ENCODE measurements at regions not wholly inside any gene's neighbourhood (a gene's known extent, or its start where the extent isn't known, plus 50 kb on each side); places are given as distances from the start of the nearest gene placed in this dataset.

DNA sequence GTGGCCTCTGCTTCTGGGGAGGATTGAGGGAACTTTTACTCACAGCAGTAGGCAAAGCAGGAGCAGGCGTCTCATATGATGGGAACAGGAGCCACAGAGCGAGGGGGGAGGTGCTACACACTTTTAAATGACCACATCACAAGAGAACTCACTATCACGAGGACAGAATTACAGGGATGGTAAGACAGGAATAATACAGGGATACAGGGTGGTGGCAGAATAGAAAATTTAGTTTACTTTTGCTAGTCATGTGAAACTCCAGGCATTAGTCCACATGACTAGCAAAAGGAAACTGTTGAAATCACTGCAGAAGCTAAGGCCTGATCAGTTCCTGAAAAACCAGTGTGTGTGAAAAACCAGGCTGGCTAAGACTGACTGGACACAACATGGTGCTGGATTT is 382.4 kb downstream of the NNT start:
- no peak overlapping the region for H3K9ac ChIP-seq (ENCODE audit: low read length)
- TF ChIP-seq, protein P1, sequence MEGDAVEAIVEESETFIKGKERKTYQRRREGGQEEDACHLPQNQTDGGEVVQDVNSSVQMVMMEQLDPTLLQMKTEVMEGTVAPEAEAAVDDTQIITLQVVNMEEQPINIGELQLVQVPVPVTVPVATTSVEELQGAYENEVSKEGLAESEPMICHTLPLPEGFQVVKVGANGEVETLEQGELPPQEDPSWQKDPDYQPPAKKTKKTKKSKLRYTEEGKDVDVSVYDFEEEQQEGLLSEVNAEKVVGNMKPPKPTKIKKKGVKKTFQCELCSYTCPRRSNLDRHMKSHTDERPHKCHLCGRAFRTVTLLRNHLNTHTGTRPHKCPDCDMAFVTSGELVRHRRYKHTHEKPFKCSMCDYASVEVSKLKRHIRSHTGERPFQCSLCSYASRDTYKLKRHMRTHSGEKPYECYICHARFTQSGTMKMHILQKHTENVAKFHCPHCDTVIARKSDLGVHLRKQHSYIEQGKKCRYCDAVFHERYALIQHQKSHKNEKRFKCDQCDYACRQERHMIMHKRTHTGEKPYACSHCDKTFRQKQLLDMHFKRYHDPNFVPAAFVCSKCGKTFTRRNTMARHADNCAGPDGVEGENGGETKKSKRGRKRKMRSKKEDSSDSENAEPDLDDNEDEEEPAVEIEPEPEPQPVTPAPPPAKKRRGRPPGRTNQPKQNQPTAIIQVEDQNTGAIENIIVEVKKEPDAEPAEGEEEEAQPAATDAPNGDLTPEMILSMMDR (IDR thresholded peaks at IDR 0.05; ENCODE audit: poor library complexity, severe bottlenecking) = no peak
- TF ChIP-seq, protein P2, sequence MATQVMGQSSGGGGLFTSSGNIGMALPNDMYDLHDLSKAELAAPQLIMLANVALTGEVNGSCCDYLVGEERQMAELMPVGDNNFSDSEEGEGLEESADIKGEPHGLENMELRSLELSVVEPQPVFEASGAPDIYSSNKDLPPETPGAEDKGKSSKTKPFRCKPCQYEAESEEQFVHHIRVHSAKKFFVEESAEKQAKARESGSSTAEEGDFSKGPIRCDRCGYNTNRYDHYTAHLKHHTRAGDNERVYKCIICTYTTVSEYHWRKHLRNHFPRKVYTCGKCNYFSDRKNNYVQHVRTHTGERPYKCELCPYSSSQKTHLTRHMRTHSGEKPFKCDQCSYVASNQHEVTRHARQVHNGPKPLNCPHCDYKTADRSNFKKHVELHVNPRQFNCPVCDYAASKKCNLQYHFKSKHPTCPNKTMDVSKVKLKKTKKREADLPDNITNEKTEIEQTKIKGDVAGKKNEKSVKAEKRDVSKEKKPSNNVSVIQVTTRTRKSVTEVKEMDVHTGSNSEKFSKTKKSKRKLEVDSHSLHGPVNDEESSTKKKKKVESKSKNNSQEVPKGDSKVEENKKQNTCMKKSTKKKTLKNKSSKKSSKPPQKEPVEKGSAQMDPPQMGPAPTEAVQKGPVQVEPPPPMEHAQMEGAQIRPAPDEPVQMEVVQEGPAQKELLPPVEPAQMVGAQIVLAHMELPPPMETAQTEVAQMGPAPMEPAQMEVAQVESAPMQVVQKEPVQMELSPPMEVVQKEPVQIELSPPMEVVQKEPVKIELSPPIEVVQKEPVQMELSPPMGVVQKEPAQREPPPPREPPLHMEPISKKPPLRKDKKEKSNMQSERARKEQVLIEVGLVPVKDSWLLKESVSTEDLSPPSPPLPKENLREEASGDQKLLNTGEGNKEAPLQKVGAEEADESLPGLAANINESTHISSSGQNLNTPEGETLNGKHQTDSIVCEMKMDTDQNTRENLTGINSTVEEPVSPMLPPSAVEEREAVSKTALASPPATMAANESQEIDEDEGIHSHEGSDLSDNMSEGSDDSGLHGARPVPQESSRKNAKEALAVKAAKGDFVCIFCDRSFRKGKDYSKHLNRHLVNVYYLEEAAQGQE (IDR thresholded peaks at IDR 0.05; ENCODE audit: borderline replicate concordance) = no peak
- TF ChIP-seq POLR2AphosphoS5 (IDR thresholded peaks at IDR 0.05) (no peak), EZH2 (IDR thresholded peaks at IDR 0.05; ENCODE audit: borderline replicate concordance, insufficient read depth, low read length, poor library complexity, severe bottlenecking) (no peak), RAD21 (conservative IDR thresholded peaks at IDR 0.05) (no peak), MXI1 (conservative IDR thresholded peaks at IDR 0.05; ENCODE audit: poor library complexity, severe bottlenecking) (no peak), SMC3 (conservative IDR thresholded peaks at IDR 0.05; ENCODE audit: poor library complexity) (no peak), EP300 (conservative IDR thresholded peaks at IDR 0.05; ENCODE audit: poor library complexity, severe bottlenecking) (no peak), TAF1 (IDR thresholded peaks at IDR 0.05; ENCODE audit: low read depth) (no peak)
- H3K9me2 ChIP-seq (ENCODE audit: insufficient read depth, low read length) = no peaks in the 10 kb centered on the region
- no peaks in the 10 kb centered on the region for H3K27me3 ChIP-seq (ENCODE audit: insufficient read depth, low read depth, low read length)
- H3F3A ChIP-seq (ENCODE audit: insufficient read depth, low read length, poor library complexity, severe bottlenecking) = no peaks in the 10 kb centered on the region
- H3K9me3 ChIP-seq (ENCODE audit: low read length) = no peaks in the 10 kb centered on the region
- H4K20me1 ChIP-seq (ENCODE audit: insufficient read depth) = no peaks in the 10 kb centered on the region
- no peaks in the 10 kb centered on the region for H3K79me2 ChIP-seq (replicated peaks; ENCODE audit: insufficient read depth, low read length)
- no peak overlapping the region for H2AFZ ChIP-seq (ENCODE audit: low read depth, low read length)
- H3K36me3 ChIP-seq (ENCODE audit: insufficient read depth, low read length) = no peaks in the 10 kb centered on the region
- no peak overlapping the region for H3K27ac ChIP-seq (ENCODE audit: low read length)
- no peak overlapping the region for H3K4me2 ChIP-seq (ENCODE audit: low read length)
- H3K4me3 ChIP-seq (ENCODE audit: low read length) = no peak overlapping the region

DNA sequence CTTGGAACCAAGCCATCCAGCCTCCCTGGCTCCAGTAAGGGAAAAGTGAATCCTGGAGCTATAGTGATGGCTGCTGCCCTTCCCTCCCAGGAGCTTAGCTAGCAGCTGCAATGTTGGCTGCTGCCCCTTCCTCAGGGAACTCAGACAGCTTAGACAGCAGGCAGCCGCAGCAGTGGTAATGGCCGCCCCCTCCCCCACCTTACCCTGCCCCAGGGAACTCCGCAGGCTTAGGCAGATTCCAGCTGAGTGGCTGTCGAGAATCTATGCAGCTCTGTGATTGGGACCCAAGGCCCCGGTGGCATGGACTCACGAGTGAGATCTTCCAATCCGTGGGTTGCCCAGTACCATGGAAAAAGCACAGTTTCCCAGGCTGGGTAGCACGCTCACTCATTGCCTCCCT is 378.6 kb downstream of the NNT start:
- Histone ChIP-seq H3K27me3 (ENCODE audit: insufficient read depth, low read depth, low read length) (no peaks in the 10 kb centered on the region), H3K79me2 (replicated peaks; ENCODE audit: insufficient read depth, low read length) (no peaks in the 10 kb centered on the region), H2AFZ (ENCODE audit: low read depth, low read length) (no peak overlapping the region), H3K27ac (ENCODE audit: low read length) (no peak overlapping the region), H3K36me3 (ENCODE audit: insufficient read depth, low read length) (no peaks in the 10 kb centered on the region), H3K9me2 (ENCODE audit: insufficient read depth, low read length) (no peaks in the 10 kb centered on the region), H3K9me3 (ENCODE audit: low read length) (no peaks in the 10 kb centered on the region), H4K20me1 (ENCODE audit: insufficient read depth) (no peaks in the 10 kb centered on the region), H3F3A (ENCODE audit: insufficient read depth, low read length, poor library complexity, severe bottlenecking) (no peaks in the 10 kb centered on the region), H3K4me3 (ENCODE audit: low read length) (no peak overlapping the region), H3K4me2 (ENCODE audit: low read length) (no peak overlapping the region), H3K9ac (ENCODE audit: low read length) (no peak overlapping the region)
- TF ChIP-seq RAD21 (conservative IDR thresholded peaks at IDR 0.05) (no peak), SMC3 (conservative IDR thresholded peaks at IDR 0.05; ENCODE audit: poor library complexity) (no peak), TAF1 (IDR thresholded peaks at IDR 0.05; ENCODE audit: low read depth) (no peak), POLR2AphosphoS5 (IDR thresholded peaks at IDR 0.05) (no peak), EP300 (conservative IDR thresholded peaks at IDR 0.05; ENCODE audit: poor library complexity, severe bottlenecking) (no peak), MXI1 (conservative IDR thresholded peaks at IDR 0.05; ENCODE audit: poor library complexity, severe bottlenecking) (no peak), EZH2 (IDR thresholded peaks at IDR 0.05; ENCODE audit: borderline replicate concordance, insufficient read depth, low read length, poor library complexity, severe bottlenecking) (no peak)
- TF ChIP-seq, protein P1 (IDR thresholded peaks at IDR 0.05; ENCODE audit: poor library complexity, severe bottlenecking) = no peak
- TF ChIP-seq, protein P2 (IDR thresholded peaks at IDR 0.05; ENCODE audit: borderline replicate concordance) = no peak

All from neural cell (in vitro differentiated cells).